ENCODE measurements at regions not wholly inside any gene's neighbourhood (a gene's known extent, or its start where the extent isn't known, plus 50 kb on each side); places are given as distances from the start of the nearest gene placed in this dataset.

DNA sequence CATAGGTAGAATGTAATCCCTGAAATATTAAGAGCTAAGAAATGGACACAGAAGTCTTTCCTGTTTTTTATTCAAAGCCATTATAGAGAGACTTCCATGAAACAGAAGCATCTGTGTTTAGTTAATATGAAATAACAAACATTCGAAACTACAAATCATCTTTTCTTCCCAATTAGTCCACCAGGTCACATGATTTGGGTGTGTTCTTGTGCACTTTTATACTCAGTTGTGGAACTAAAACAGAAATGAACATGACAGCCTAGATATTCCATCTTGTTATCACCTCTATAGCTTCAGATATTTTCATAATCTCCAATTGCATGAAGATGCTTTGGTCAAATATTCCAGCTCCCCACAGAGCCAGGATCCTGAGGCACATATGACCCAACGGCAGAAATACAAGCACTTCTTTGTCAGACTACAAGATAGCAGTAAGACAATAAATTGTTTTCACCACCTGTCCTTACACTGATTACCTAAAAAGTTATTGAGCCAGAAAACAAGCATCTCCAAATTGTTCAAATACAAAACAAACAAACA lies 116.8 kb upstream of the BEND6 start:
- TF ChIP-seq GATA3 (IDR thresholded peaks at IDR 0.05; ENCODE audit: low read depth, low read length), result no peak
- TF ChIP-seq GATA2 (IDR thresholded peaks at IDR 0.05; ENCODE audit: low read depth, low read length), result no peak

DNA sequence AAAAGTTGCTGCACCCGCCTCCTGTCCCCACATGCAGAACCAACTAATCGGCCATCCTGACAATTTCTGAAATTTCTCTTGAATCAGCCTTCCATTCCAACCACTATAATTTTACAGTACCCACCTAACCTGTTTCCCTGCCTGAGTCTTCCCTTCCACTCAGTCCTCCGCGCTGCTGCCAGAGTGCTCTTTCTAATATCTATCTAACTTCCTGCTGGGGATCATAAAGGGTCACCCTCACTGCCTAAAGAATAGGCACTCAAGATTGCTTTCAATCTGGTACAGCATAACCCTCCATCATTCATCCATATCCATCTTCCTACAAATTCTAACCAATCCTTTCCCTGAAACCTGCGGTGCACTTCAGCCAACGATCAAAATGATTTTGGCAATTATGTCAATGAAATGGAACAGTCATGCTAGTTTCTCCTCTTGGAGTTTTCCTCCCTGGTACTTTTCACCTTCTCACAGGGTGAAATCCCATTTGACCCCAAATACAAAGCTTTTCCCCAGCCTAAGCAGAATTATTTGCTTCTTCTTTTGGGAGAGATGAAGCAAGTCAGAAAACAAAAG lies 117.5 kb upstream of the BEND6 start:
- no peak for TF ChIP-seq GATA3 (IDR thresholded peaks at IDR 0.05; ENCODE audit: low read depth, low read length)
- no peak for TF ChIP-seq GATA2 (IDR thresholded peaks at IDR 0.05; ENCODE audit: low read depth, low read length)

DNA sequence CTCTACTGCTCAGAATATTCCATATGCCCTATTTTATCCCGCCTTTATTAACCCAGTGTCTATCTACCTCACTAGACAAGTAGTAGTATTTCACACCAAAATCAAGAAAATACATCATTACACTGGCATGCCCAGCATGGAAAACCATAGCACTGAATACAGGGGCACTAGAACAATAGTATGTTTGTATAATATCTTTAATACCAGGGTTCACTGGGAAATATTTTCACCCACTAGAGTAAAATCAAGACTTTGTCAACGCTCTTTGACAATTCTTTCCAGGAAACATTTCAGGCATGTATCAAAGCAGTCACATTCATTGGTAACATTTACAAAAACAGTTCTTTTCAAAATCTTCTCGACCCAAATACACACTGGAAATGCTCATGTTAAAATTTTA lies 119.3 kb upstream of the BEND6 start:
- TF ChIP-seq GATA2 (IDR thresholded peaks at IDR 0.05; ENCODE audit: low read depth, low read length), result no peak
- no peak for TF ChIP-seq GATA3 (IDR thresholded peaks at IDR 0.05; ENCODE audit: low read depth, low read length)

DNA sequence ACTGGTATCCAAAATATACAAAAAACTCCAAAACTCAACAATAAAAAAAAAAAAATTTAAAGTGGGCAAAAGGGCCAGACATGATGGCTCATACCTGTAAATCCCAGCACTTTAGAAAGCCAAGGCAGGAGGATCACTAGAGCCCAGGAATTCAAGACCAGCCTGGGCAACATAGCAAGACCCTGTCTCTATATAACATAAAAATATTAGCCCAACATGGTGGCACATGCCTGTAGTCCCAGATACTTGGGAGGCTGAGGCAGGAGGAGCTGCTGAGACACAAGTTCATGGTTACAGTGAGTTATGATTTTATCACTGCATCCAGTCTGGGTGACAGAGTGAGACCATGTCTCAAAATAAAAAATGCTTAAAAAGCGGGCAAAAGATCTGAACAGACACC lies 121.0 kb upstream of the BEND6 start:
- TF ChIP-seq GATA3 (IDR thresholded peaks at IDR 0.05; ENCODE audit: low read depth, low read length) (no peak), GATA2 (IDR thresholded peaks at IDR 0.05; ENCODE audit: low read depth, low read length) (no peak)

DNA sequence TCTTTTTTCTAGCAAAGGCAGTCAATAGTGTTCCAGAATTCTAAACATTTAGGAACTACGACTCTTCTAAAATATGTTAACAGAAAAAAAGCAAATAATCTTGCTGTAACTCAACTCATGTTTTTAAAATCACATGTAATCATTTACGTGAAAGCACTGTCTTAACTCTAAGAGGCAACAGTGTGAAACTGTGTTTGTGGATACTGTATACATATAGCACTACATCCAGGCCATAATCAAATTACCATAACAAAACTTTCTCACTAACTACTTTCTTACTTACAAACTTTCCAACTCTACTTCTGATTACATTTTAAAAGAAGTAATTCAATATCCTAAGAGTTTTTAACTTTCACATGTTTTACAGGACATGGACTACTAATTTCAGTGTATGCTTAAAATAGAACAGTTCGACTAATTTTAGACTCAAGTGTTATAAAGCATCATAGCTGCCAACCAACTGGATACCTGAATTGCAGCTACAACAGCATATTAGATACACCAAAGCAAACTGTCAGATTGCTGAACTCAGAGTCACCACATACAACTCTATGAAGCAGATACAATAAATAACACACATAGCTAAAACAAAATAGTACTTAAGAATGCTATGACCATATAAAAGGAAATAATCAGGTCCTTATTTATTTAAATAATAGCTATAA lies 121.6 kb upstream of the BEND6 start:
- TF ChIP-seq GATA3 (IDR thresholded peaks at IDR 0.05; ENCODE audit: low read depth, low read length), result no peak
- no peak for TF ChIP-seq GATA2 (IDR thresholded peaks at IDR 0.05; ENCODE audit: low read depth, low read length)

GRCh38 chr6:56832225-56832624 lies 122.7 kb upstream of the BEND6 start:
- TF ChIP-seq GATA2 (IDR thresholded peaks at IDR 0.05; ENCODE audit: low read depth, low read length), result no peak
- no peak for TF ChIP-seq GATA3 (IDR thresholded peaks at IDR 0.05; ENCODE audit: low read depth, low read length)

DNA sequence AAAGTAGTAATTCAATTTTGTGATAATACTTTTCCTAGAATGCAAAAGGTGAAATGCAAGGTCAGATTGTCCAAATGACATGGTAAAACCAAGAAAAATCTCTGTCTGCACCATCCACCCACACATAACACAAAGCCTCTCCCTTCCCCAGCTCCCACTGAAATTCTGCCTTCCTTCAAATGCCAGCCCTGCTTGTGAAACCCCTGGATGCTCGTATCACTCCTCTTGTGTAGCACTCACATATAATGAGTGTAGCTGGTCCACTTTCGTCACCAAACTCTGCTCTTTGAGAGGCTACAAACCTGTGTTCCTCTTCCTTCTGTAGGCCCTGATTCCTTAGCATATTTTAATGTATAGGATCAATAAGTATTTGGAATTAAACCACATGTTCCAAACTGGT lies 123.6 kb upstream of the BEND6 start:
- no peak for TF ChIP-seq GATA2 (IDR thresholded peaks at IDR 0.05; ENCODE audit: low read depth, low read length)
- TF ChIP-seq GATA3 (IDR thresholded peaks at IDR 0.05; ENCODE audit: low read depth, low read length), result no peak

- TF ChIP-seq GATA3 (IDR thresholded peaks at IDR 0.05; ENCODE audit: low read depth, low read length) (no peak), GATA2 (IDR thresholded peaks at IDR 0.05; ENCODE audit: low read depth, low read length) (no peak)
Observed at GRCh38 chr6:56827908-56828649, 126.8 kb upstream of the BEND6 start.

DNA sequence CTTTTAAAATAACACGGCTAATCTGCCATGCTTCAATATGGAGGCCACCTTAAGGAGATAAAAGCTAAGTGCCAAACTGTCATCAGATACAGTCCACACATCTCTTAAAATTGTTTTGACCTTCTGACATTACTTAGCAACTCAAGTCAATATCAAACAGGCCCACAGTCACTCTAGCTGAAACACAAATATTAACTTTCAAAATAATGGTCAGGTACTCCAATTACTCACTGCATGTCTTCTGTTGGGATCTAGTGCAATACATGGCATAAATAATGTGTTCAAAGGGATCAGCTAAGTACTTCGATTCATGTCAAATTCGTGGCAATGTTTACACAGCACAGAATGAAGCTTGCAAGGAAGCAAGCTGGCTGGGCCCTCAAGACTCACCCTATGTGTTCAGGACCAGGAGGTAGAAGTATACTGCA lies 133.9 kb upstream of the BEND6 start:
- TF ChIP-seq GATA3 (IDR thresholded peaks at IDR 0.05; ENCODE audit: low read depth, low read length), result no peak
- no peak for TF ChIP-seq GATA2 (IDR thresholded peaks at IDR 0.05; ENCODE audit: low read depth, low read length)

DNA sequence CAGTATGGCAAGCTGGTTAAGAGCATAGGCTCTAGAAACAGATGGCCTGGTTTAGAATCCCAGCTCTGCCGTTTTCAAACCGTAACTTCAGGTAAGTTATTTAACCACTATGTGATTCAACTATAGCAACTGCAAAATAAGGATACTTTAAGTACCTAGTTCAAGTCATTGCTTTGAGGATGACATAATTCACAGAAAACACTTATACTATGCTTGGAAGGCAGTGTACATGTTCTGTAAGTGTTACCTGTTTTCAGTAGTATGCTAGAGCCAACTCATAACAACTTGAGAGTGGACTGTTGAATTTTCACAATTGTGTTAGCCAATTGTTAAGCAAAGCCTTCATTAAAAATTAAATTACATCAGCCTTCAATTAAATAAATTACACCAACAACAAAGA lies 134.8 kb upstream of the BEND6 start:
- TF ChIP-seq GATA2 (IDR thresholded peaks at IDR 0.05; ENCODE audit: low read depth, low read length) (no peak), GATA3 (IDR thresholded peaks at IDR 0.05; ENCODE audit: low read depth, low read length) (no peak)

GRCh38 chr6:56819604-56820003 lies 135.3 kb upstream of the BEND6 start:
- TF ChIP-seq GATA2 (IDR thresholded peaks at IDR 0.05; ENCODE audit: low read depth, low read length), result no peak
- no peak for TF ChIP-seq GATA3 (IDR thresholded peaks at IDR 0.05; ENCODE audit: low read depth, low read length)

DNA sequence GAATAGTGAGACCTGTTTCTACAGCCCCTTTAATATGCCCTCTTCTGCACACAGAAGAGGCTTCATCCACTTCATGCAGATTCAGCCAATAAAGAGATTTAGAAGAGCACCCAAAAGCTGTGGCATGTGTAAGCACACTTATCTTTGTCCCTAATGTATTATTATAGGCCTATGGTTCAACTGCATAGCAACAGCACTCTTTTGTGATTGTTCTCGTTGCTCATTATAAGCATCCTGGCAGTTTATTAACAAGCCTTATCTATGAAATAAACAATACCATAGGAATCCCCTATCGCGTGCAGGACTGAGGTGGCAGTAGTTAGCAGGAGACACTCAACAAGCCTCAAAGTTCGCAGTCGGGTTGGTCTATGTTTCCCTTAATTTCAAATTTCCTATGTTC lies 138.5 kb upstream of the BEND6 start:
- no peak for TF ChIP-seq GATA3 (IDR thresholded peaks at IDR 0.05; ENCODE audit: low read depth, low read length)
- TF ChIP-seq GATA2 (IDR thresholded peaks at IDR 0.05; ENCODE audit: low read depth, low read length), result no peak

GRCh38 chr6:56815436-56815835 lies 139.5 kb upstream of the BEND6 start:
- no peak for TF ChIP-seq GATA2 (IDR thresholded peaks at IDR 0.05; ENCODE audit: low read depth, low read length)

DNA sequence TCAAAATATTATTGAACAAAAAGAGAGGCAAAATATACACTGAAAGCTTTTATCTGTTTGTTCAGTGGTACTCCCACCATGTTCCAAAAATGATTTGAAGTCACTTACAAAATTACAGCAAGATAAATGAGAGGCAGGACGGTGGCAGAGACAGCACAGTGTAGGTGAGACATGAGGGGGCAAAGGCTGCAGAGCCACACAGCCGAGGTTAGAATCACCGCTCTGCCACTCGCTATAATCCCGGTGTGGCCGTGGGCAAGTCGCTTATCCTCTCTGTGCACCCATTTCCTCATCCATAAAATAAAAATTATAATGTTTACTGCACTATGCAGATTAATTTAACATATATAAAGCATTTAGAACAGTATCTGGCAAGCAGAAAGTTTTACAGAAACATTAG lies 140.1 kb upstream of the BEND6 start:
- no peak for TF ChIP-seq GATA2 (IDR thresholded peaks at IDR 0.05; ENCODE audit: low read depth, low read length)

GRCh38 chr6:56814308-56814707 lies 140.6 kb upstream of the BEND6 start:
- no peak for TF ChIP-seq GATA2 (IDR thresholded peaks at IDR 0.05; ENCODE audit: low read depth, low read length)
